ENCODE measurements at regions not wholly inside any gene's neighbourhood (a gene's known extent, or its start where the extent isn't known, plus 50 kb on each side); places are given as distances from the start of the nearest gene placed in this dataset.
"Not testable (repeated sequence)": the region's sequence is repeated elsewhere in the genome, so short reads cannot be mapped to it uniquely, and the experiment has no call there.

DNA sequence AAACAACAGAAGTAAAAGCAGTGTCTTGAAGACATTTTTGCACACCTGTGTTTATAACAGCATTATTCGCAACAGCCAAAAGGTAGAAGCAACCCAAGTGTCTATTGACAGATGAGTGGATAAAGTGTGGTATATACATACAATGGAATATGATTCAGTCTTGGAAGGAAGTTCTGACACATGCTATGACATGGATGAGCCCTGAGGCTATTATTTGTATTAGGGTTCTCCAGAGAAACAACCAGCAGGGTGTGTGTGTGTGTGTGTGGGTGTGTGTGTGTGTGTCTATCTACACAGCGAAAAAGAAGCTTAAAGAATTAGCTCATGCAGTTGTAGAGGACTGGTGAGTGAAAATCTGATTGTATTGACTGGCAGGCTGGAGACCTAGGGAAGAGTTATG lies 153.7 kb downstream of the KLRB1 start:
- not testable (repeated sequence) for H3K9me3 ChIP-seq (ENCODE audit: control insufficient read depth, insufficient read depth, low read length); H3K4me3 ChIP-seq (ENCODE audit: low read depth, low read length); H3K27ac ChIP-seq (ENCODE audit: low read depth, low read length); DNase-seq (ENCODE audit: low read depth in 4 of 6, low spot score in 6 of 6); H3K27me3 ChIP-seq (ENCODE audit: control insufficient read depth, insufficient read depth, low read length); H3K4me1 ChIP-seq (ENCODE audit: control insufficient read depth, insufficient read depth, low read length); H3K36me3 ChIP-seq (ENCODE audit: control insufficient read depth, insufficient read depth, low read length)
- 100% methylated on average over 1 of the region's 2 CpGs for WGBS (ENCODE audit: insufficient coverage)

DNA sequence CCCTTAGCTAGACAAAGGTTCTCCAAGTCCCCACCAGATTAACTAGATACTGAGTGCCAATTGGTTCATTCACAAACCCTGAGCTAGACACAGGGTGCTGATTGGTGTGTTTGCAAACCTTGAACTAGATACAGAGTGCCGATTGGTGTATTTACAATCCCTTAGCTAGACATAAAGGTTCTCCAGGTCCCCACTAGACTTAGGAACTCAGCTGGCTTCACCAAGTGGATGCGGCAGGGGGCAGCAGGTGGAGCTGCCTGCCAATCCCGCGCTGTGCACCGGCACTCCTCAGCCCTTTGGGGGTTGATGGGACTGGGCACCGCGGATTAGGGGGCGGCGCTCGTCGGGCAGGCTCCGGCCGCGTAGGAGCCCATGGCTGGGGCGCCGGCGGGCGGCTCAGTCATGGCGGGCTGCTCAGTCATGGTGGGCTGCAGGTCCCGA lies 157.6 kb downstream of the KLRB1 start:
- WGBS (ENCODE audit: insufficient coverage): 97% methylated on average over 13 of the region's 20 CpGs
- H3K27me3 ChIP-seq (ENCODE audit: control insufficient read depth, insufficient read depth, low read length); H3K4me1 ChIP-seq (ENCODE audit: control insufficient read depth, insufficient read depth, low read length); H3K36me3 ChIP-seq (ENCODE audit: control insufficient read depth, insufficient read depth, low read length); H3K9me3 ChIP-seq (ENCODE audit: control insufficient read depth, insufficient read depth, low read length); H3K4me3 ChIP-seq (ENCODE audit: low read depth, low read length); H3K27ac ChIP-seq (ENCODE audit: low read depth, low read length): not testable (repeated sequence)
- peak in 1 of 6 donors; percentile 32 for DNase-seq (ENCODE audit: low read depth in 4 of 6, low spot score in 6 of 6)

DNA sequence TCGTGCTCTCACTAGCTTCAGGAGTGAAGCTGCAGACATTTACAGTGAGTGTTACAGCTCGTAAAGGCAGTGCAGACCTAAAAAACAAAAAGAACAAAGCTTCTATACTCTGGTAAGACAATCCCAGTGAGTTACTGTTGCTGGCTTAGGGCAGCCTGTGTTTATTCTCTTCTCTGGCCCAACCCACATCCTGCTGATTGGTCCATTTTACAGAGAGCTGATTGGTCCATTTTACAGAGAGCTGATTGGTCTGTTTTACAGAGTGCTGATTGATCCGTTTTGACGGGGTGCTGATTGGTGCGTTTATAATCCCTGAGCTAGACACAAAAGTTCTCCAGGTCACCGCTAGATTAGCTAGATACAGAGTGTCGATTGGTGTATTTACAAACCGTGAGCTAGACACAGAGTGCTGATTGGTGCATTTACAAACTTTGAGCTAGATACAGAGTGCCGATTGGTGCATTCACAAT lies 158.0 kb downstream of the KLRB1 start:
- H3K4me3 ChIP-seq (ENCODE audit: low read depth, low read length); H3K9me3 ChIP-seq (ENCODE audit: control insufficient read depth, insufficient read depth, low read length); H3K27ac ChIP-seq (ENCODE audit: low read depth, low read length); DNase-seq (ENCODE audit: low read depth in 4 of 6, low spot score in 6 of 6); H3K4me1 ChIP-seq (ENCODE audit: control insufficient read depth, insufficient read depth, low read length); H3K27me3 ChIP-seq (ENCODE audit: control insufficient read depth, insufficient read depth, low read length); H3K36me3 ChIP-seq (ENCODE audit: control insufficient read depth, insufficient read depth, low read length): not testable (repeated sequence)
- 96% methylated on average over 5 of the region's 9 CpGs for WGBS (ENCODE audit: insufficient coverage)

DNA sequence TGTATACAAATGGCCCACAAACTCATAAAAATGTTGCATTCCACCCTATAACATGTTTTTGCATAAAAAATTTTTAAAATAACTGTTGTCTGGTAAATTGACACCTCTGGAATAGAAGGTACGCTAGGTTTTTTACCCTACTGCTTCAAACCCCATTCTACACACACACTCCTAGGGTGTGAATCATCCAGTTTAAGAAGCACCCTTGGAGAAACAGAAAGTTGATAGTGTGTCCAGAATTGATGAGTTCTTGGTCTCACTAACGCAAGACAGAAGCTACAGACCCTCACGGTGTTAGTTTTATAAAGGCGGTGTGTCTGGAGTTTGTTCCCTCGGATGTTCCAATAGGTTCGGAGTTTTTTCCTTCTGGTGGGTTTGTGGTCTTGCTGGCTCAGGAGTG lies 158.5 kb downstream of the KLRB1 start:
- Histone ChIP-seq H3K27ac (ENCODE audit: low read depth, low read length) (no peak overlapping the region), H3K27me3 (ENCODE audit: control insufficient read depth, insufficient read depth, low read length) (no peaks in the 10 kb centered on the region), H3K4me3 (ENCODE audit: low read depth, low read length) (peak overlapping the region; percentile 74), H3K4me1 (ENCODE audit: control insufficient read depth, insufficient read depth, low read length) (peaks cover 6% of the 10 kb centered on the region), H3K36me3 (ENCODE audit: control insufficient read depth, insufficient read depth, low read length) (no peaks in the 10 kb centered on the region), H3K9me3 (ENCODE audit: control insufficient read depth, insufficient read depth, low read length) (no peaks in the 10 kb centered on the region)
- no peak for DNase-seq (ENCODE audit: low read depth in 4 of 6, low spot score in 6 of 6)
- WGBS (ENCODE audit: insufficient coverage): 65% methylated on average over 5 of the region's 6 CpGs

DNA sequence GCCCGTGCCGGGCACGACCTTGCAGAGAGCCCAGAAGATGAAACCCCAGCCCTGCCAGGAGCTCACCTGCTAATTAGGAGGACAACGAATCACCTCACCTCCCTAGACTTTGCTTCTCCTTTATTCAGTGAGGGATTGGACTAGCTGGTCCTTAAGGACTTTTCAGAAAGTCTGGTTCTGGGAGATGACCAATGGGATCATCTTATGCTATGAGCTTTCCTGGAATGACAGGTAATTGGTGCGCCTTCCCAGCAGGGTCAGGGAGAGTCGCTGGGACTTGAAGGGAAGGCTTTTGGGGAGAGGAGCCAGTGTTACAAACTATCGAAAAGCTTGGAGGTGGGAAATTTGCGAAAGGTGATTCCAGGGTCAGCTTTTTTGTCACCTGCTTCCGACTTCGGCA lies 159.1 kb downstream of the KLRB1 start:
- not testable (repeated sequence) for H3K36me3 ChIP-seq (ENCODE audit: control insufficient read depth, insufficient read depth, low read length); H3K27ac ChIP-seq (ENCODE audit: low read depth, low read length); H3K4me1 ChIP-seq (ENCODE audit: control insufficient read depth, insufficient read depth, low read length); H3K9me3 ChIP-seq (ENCODE audit: control insufficient read depth, insufficient read depth, low read length); H3K27me3 ChIP-seq (ENCODE audit: control insufficient read depth, insufficient read depth, low read length)
- H3K4me3 ChIP-seq (ENCODE audit: low read depth, low read length): peak overlapping the region; percentile 74
- 43% methylated on average over 6 of the region's 10 CpGs for WGBS (ENCODE audit: insufficient coverage)
- peak in 1 of 6 donors; percentile 4 for DNase-seq (ENCODE audit: low read depth in 4 of 6, low spot score in 6 of 6)

DNA sequence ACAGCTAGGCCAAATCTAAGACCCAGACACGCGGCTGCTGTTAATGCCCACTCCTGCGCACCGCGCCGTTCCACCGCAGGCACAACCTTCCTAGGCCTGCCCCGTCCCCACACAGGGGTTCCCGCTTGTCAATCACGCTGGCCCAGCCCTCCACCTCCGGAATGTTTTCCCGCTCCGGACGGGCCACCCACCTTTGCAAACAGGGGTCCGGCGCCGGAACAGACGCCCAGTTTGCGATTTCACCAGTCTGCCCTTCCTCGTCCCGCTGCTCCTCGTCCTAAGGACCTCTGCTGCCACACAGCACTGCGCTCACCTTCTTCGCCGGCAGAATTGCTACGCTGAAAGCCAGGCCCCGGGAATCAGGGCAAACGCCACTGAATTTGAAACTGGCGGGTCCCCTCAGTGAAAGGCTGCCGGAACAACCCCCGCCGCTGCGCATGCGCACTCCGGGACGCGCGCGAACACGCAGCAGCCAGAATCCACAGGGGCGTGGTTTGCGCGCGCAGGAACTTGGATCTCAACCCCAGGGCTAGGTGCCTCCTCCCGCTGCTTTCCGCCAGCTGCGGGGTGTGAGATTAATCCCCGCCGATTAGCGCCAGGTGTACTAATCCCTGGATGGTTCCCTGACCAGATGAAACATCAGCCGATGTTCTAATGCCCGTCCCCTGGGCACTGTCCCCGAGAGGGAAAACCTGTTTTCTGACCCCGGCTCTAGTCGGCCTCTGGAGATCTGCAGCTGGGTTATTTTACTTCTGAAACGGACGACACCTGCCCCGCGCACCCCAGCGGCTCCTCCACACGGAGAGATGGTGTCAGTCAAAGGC lies 159.7 kb downstream of the KLRB1 start:
- not testable (repeated sequence) for H3K27me3 ChIP-seq (ENCODE audit: control insufficient read depth, insufficient read depth, low read length); H3K4me1 ChIP-seq (ENCODE audit: control insufficient read depth, insufficient read depth, low read length); H3K36me3 ChIP-seq (ENCODE audit: control insufficient read depth, insufficient read depth, low read length); H3K9me3 ChIP-seq (ENCODE audit: control insufficient read depth, insufficient read depth, low read length)
- under 1% methylated on average over 55 of the region's 61 CpGs for WGBS (ENCODE audit: insufficient coverage)
- H3K27ac ChIP-seq (ENCODE audit: low read depth, low read length): peak overlapping the region; percentile 61
- H3K4me3 ChIP-seq (ENCODE audit: low read depth, low read length): peak overlapping the region; percentile 74
- DNase-seq (ENCODE audit: low read depth in 4 of 6, low spot score in 6 of 6): peak; percentile 47 to 96 (median 70)

DNA sequence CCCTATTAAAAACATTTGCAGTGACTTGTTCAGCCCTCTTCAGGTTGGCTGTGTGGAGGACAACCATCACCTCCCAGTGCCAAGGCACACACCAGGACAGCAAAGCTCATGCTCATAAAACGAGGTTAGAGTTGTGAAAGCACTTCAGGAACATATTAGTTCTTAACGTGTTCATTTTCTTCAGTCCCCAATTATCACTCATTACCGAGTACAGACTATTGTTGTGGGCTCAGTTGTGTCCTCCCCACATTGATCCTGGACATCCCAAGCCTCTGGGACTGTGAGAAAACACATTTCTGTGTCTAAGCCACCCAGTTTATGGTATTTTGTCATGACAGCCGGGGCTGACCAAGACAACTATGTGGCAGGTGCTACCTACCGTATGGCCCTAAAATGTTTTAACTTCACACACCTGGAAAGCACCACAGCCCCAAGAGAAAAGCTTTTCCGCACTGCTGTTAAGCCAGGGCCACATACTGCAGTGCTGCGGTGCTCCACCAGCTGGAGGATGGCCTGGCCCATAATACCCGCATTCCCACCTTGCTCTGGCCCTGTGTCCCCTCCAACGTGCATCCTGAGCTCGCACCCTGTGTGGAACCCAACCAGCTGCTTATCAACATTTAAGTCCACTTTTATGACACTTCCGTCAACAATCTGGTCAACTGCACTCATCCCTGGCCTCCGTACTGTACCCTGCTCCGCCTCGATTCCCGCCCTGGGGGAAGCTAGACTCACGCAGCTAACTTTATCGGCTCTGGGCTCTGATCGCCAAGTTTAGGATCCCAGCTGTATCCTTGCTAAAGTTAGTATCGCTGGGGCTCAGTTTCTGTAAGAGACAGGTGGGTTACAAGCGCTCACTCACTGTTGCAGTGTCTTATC lies 160.6 kb downstream of the KLRB1 start:
- 11% methylated on average over 3 of the region's 20 CpGs for WGBS (ENCODE audit: insufficient coverage)
- H3K27ac ChIP-seq (ENCODE audit: low read depth, low read length): peak overlapping the region; percentile 45
- H3K4me1 ChIP-seq (ENCODE audit: control insufficient read depth, insufficient read depth, low read length); H3K36me3 ChIP-seq (ENCODE audit: control insufficient read depth, insufficient read depth, low read length); H3K27me3 ChIP-seq (ENCODE audit: control insufficient read depth, insufficient read depth, low read length); DNase-seq (ENCODE audit: low read depth in 4 of 6, low spot score in 6 of 6); H3K9me3 ChIP-seq (ENCODE audit: control insufficient read depth, insufficient read depth, low read length): not testable (repeated sequence)
- peak overlapping the region; percentile 74 for H3K4me3 ChIP-seq (ENCODE audit: low read depth, low read length)

DNA sequence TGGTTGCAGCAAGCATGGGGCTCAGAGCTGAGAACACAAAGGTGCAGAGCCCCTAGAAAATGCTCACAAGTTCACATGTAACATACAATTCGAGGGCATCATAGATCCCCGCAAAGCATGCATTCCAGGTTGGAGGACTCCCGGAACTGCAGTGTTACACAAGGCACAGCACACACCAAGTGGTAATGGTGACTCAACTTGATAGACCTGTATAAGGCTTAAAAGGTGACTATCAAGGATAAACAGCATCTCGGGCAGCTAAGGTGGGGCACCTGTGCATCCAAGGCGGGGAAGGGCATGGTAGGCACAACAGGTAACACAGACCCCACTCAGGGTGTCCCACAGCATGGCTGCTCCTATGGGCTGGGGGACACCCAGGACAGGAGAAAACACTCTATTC lies 167.3 kb downstream of the KLRB1 start:
- H3K4me1 ChIP-seq (ENCODE audit: control insufficient read depth, insufficient read depth, low read length); H3K36me3 ChIP-seq (ENCODE audit: control insufficient read depth, insufficient read depth, low read length); H3K27ac ChIP-seq (ENCODE audit: low read depth, low read length); H3K4me3 ChIP-seq (ENCODE audit: low read depth, low read length); H3K27me3 ChIP-seq (ENCODE audit: control insufficient read depth, insufficient read depth, low read length); DNase-seq (ENCODE audit: low read depth in 4 of 6, low spot score in 6 of 6); H3K9me3 ChIP-seq (ENCODE audit: control insufficient read depth, insufficient read depth, low read length): not testable (repeated sequence)
- no CpG with 5 or more reads among the region's 5 CpGs for WGBS (ENCODE audit: insufficient coverage)

DNA sequence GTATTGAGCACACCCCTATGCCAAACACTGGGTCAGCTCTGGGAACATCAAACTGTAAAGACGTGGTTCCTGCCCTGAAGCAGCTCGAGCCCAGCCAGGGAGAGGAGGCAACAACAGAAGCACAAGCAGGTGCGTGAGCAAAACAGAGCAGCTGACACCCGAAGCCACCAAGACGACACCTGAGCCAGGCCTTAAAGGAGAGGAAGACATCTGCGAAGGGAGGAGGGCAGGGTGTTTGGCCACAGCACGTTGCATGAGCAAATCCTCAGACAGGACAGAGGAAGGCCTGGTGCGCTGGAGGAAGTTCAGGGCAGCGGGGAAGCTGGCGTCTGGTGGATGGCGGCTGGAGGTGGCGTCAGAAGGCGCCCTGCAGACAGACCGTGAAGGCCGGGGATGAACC lies 172.0 kb downstream of the KLRB1 start:
- not testable (repeated sequence) for H3K9me3 ChIP-seq (ENCODE audit: control insufficient read depth, insufficient read depth, low read length); H3K4me3 ChIP-seq (ENCODE audit: low read depth, low read length); DNase-seq (ENCODE audit: low read depth in 4 of 6, low spot score in 6 of 6); H3K36me3 ChIP-seq (ENCODE audit: control insufficient read depth, insufficient read depth, low read length); H3K27ac ChIP-seq (ENCODE audit: low read depth, low read length); H3K4me1 ChIP-seq (ENCODE audit: control insufficient read depth, insufficient read depth, low read length); H3K27me3 ChIP-seq (ENCODE audit: control insufficient read depth, insufficient read depth, low read length)
- no CpG with 5 or more reads among the region's 15 CpGs for WGBS (ENCODE audit: insufficient coverage)
